ENCODE measurements at regions not wholly inside any gene's neighbourhood (a gene's known extent, or its start where the extent isn't known, plus 50 kb on each side); places are given as distances from the start of the nearest gene placed in this dataset.
A peak's percentile ranks its signal among the peaks of the same experiment; 100 is the strongest.

- no peak for DNase-seq (ENCODE audit: low read depth)
- TF ChIP-seq CTCF (IDR thresholded peaks at IDR 0.05; ENCODE audit: control insufficient read depth, insufficient read depth, low read depth, low read length, missing control alignments), result no peak
- H3K4me3 ChIP-seq (ENCODE audit: control insufficient read depth, low read depth, low read length), result no peak overlapping the region
These were observed 356.5 kb upstream of the TUSC1 start for GRCh38 chr9:26034786-26035185.

GRCh38 chr9:26033336-26033735, 355.1 kb upstream of the TUSC1 start:
- DNase-seq (ENCODE audit: low read depth), result peak; percentile 20
- no peak for TF ChIP-seq CTCF (IDR thresholded peaks at IDR 0.05; ENCODE audit: control insufficient read depth, insufficient read depth, low read depth, low read length, missing control alignments)

DNA sequence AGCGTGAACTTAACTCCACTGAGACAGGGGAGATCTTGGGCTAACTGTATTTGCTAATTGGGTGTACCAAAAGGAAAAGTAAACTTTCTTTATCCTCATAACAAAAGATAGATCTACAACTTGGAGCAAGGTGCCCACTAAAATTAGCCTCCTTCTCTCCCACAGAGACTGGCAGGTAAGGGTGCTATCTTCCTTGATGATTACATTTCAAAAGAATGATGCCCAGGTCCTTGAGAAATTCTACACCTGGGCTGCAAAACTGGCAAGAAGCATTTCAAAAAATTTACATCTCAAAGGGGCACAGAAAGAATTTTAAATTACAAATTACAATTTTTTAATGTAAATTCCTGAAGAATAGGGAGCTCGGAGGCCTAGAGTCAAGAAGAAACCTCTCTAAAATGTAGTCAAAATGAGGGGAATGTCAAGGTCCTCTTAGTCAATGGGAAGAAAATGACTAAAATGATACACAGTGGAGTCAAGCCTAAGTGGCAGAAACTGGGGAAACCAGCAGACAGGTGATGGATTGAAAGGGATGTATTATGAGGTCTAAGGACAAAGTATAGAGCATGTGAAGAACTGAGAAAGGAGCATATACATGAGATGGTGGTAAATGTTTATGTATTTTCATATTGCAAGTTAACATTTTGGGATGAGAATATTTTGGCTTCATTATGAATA, 348.3 kb upstream of the TUSC1 start:
- no peak for DNase-seq (ENCODE audit: low read depth)
- no peak for TF ChIP-seq CTCF (IDR thresholded peaks at IDR 0.05; ENCODE audit: control insufficient read depth, insufficient read depth, low read depth, low read length, missing control alignments)
- no peak overlapping the region for H3K4me3 ChIP-seq (ENCODE audit: control insufficient read depth, low read depth, low read length)

More at GRCh38 chr9:26033336-26033735, 355.1 kb upstream of the TUSC1 start:
- no peak overlapping the region for H3K4me3 ChIP-seq (ENCODE audit: control insufficient read depth, low read depth, low read length)

DNA sequence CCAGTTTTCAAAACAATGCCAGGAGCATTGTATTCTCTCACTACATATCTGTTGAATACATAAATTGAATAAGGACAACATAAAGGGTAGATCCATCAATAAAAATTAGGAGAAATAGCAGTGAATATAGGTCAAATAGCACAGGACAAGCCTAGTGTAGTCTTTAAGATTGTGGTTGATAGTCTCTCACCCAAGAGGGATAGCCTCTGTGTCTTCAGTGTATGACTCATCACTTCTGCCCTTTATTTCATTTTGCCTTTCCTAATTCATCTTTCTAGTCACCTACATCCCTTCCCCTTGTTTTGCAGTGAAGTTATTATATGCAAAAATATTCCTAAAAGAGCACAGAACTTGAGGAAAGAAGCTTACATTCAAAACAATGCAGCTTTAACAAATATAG, 335.0 kb upstream of the TUSC1 start:
- DNase-seq (ENCODE audit: low read depth), result no peak
- TF ChIP-seq CTCF (IDR thresholded peaks at IDR 0.05; ENCODE audit: control insufficient read depth, insufficient read depth, low read depth, low read length, missing control alignments), result no peak
- H3K4me3 ChIP-seq (ENCODE audit: control insufficient read depth, low read depth, low read length), result no peak overlapping the region

DNA sequence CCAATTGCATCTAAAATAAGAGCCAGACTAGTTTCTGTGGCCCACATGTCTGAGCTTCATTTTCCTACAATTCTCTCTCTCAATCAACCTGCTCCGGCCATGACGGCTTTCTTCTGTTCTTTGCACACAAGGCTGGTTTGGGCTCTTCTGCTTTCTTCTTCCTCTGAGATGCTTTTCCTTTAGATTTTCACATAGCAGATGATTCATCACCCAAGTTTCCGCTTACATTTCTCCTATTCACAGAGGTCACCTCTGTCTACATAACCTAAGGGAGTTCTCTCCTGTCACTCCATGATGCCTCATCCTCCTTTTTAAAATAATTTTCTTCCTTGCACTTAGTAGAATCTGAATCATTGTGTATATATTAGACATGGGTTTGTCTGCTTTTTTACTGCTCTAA, 334.6 kb upstream of the TUSC1 start:
- no peak for DNase-seq (ENCODE audit: low read depth)
- no peak overlapping the region for H3K4me3 ChIP-seq (ENCODE audit: control insufficient read depth, low read depth, low read length)
- no peak for TF ChIP-seq CTCF (IDR thresholded peaks at IDR 0.05; ENCODE audit: control insufficient read depth, insufficient read depth, low read depth, low read length, missing control alignments)

GRCh38 chr9:25994605-25995004, 316.4 kb upstream of the TUSC1 start:
- no peak for DNase-seq (ENCODE audit: low read depth)
- H3K4me3 ChIP-seq (ENCODE audit: control insufficient read depth, low read depth, low read length), result no peak overlapping the region
- no peak for TF ChIP-seq CTCF (IDR thresholded peaks at IDR 0.05; ENCODE audit: control insufficient read depth, insufficient read depth, low read depth, low read length, missing control alignments)

Measured in AG09309 (cell line).